ENCODE measurements at regions not wholly inside any gene's neighbourhood (a gene's known extent, or its start where the extent isn't known, plus 50 kb on each side); places are given as distances from the start of the nearest gene placed in this dataset.

- H3K4me3 ChIP-seq (ENCODE audit: low read depth, low read length): no peak overlapping the region
- no peak for TF ChIP-seq CTCF (IDR thresholded peaks at IDR 0.05; ENCODE audit: insufficient read depth, low read depth, low read length)
- no peak for DNase-seq (ENCODE audit: low read depth)
Observed at GRCh38 chr2:19710230-19710629, 191.6 kb downstream of the TTC32 start.

- H3K4me3 ChIP-seq (ENCODE audit: low read depth, low read length): no peak overlapping the region
- no peak for TF ChIP-seq CTCF (IDR thresholded peaks at IDR 0.05; ENCODE audit: insufficient read depth, low read depth, low read length)
Observed at GRCh38 chr2:19709553-19709952, 192.2 kb downstream of the TTC32 start.

DNA sequence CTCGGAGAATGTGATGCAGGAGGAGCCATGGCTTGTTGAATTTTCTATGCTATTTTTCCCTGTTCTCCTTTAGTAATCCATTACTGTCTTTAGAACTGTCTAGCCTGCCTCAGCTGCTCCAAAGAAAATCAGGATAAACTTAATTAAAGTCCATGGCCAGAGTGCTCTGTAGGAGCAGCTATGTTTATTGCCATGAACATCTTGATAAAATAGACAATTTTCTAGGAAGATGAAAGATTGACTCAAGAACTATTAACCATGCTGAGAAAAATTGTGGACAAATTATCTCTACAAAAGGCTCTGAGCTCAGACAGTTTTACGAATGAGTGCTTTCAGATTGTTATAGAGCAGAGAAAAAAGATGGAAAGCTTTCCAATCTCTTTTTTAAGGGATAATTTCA is 193.0 kb downstream of the TTC32 start:
- no peak for TF ChIP-seq CTCF (IDR thresholded peaks at IDR 0.05; ENCODE audit: insufficient read depth, low read depth, low read length)
- H3K4me3 ChIP-seq (ENCODE audit: low read depth, low read length): no peak overlapping the region
- no peak for DNase-seq (ENCODE audit: low read depth)

More at GRCh38 chr2:19709553-19709952, 192.2 kb downstream of the TTC32 start:
- no peak for DNase-seq (ENCODE audit: low read depth)

DNA sequence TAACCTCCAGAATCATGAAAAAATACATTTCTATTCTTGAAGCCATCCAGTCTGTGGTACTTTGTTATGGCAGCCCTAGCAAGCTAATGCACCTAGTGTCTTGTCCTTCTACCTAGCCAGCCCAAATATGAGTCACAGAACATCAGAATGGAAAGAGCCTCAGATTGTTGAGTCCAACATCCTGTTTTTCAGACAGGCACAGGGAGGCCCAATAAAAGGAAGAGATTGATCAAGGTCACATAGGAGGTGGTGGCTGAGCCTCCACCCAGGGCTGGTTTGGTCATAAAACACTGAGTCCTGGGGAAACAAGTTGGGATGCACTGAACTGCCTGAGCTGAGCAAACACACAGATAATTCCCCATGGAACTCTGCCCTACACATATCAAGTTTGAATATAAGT is 195.5 kb downstream of the TTC32 start:
- no peak overlapping the region for H3K4me3 ChIP-seq (ENCODE audit: low read depth, low read length)
- no peak for DNase-seq (ENCODE audit: low read depth)
- TF ChIP-seq CTCF (IDR thresholded peaks at IDR 0.05; ENCODE audit: insufficient read depth, low read depth, low read length): no peak

GRCh38 chr2:19702267-19702666 is 199.5 kb downstream of the TTC32 start:
- DNase-seq (ENCODE audit: low read depth): no peak
- TF ChIP-seq CTCF (IDR thresholded peaks at IDR 0.05; ENCODE audit: insufficient read depth, low read depth, low read length): no peak
- H3K4me3 ChIP-seq (ENCODE audit: low read depth, low read length): no peak overlapping the region

DNA sequence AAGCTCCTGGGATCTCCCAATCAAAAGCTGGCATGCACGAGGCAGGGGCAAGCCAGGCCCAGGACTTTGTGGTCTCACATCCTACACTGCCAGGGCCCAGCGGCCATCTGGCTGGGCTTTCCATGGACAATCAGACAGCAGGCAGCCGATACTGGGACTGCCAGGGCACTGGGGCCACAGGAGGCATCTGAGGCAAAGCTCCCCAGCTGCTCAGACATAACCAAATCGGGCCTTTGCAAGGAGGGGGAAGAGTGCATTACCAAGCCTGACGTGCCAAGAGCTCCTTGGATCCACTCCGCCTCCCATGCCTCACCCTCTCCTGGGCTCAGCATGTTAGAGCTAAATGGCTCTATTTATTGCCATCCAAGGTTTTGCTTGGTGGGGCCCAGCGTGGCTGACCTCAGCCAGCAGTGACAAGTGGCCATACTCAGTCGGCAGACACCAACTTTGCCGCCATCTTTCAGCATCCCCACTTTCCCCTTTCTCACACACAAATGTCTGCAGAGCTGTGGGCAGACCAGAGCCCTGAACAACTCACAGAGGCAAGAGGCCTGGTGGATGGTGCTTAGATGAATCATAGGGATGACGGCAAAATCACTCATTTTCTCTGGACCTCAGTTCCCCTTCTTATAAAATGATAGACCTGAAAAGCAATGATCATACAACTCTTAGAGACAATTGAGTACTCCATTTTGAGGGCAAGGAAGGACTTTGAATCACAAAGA is 200.8 kb downstream of the TTC32 start:
- H3K4me3 ChIP-seq (ENCODE audit: low read depth, low read length): no peak overlapping the region
- no peak for TF ChIP-seq CTCF (IDR thresholded peaks at IDR 0.05; ENCODE audit: insufficient read depth, low read depth, low read length)
- no peak for DNase-seq (ENCODE audit: low read depth)

GRCh38 chr2:19697131-19697530 is 204.7 kb downstream of the TTC32 start:
- TF ChIP-seq CTCF (IDR thresholded peaks at IDR 0.05; ENCODE audit: insufficient read depth, low read depth, low read length): no peak
- H3K4me3 ChIP-seq (ENCODE audit: low read depth, low read length): no peak overlapping the region
- no peak for DNase-seq (ENCODE audit: low read depth)

All from fibroblast of villous mesenchyme (primary cell).